AG09309 (cell line): ENCODE measurements at regions not wholly inside any gene's neighbourhood (a gene's known extent, or its start where the extent isn't known, plus 50 kb on each side); places are given as distances from the start of the nearest gene placed in this dataset.

ENCODE experiments used
- DNase-seq: peaks from one replicate; pipeline ENCODE4 v3.0.0-alpha.2; 2010; ENCODE audit warnings: low read depth
- H3K4me3 ChIP-seq: 2 replicates; pipeline ENCODE4 v1.5.1; 2011; ENCODE audit warnings: mild to moderate bottlenecking, low read depth, low read length, moderate library complexity; ENCODE audit not compliant: control insufficient read depth
- TF ChIP-seq, protein P1 (sequence below): IDR thresholded peaks from 2 replicates; pipeline ENCODE4 v1.5.1; 2011; ENCODE audit warnings: mild to moderate bottlenecking, low read depth, low read length, inconsistent platforms; ENCODE audit not compliant: insufficient read depth, control insufficient read depth; ENCODE audit errors: missing control alignments

GRCh38 chr17:69822314-69822875, 252.6 kb upstream of the KCNJ16 start:
- no peak overlapping the region for H3K4me3 ChIP-seq
- TF ChIP-seq, protein P1, sequence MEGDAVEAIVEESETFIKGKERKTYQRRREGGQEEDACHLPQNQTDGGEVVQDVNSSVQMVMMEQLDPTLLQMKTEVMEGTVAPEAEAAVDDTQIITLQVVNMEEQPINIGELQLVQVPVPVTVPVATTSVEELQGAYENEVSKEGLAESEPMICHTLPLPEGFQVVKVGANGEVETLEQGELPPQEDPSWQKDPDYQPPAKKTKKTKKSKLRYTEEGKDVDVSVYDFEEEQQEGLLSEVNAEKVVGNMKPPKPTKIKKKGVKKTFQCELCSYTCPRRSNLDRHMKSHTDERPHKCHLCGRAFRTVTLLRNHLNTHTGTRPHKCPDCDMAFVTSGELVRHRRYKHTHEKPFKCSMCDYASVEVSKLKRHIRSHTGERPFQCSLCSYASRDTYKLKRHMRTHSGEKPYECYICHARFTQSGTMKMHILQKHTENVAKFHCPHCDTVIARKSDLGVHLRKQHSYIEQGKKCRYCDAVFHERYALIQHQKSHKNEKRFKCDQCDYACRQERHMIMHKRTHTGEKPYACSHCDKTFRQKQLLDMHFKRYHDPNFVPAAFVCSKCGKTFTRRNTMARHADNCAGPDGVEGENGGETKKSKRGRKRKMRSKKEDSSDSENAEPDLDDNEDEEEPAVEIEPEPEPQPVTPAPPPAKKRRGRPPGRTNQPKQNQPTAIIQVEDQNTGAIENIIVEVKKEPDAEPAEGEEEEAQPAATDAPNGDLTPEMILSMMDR: no peak
- no peak for DNase-seq

GRCh38 chr17:69828087-69828486, 246.9 kb upstream of the KCNJ16 start:
- no peak for DNase-seq
- TF ChIP-seq, protein P1: no peak
- H3K4me3 ChIP-seq: no peak overlapping the region

- TF ChIP-seq, protein P1: no peak
- DNase-seq: no peak
- H3K4me3 ChIP-seq: no peak overlapping the region
Measured at GRCh38 chr17:69834494-69834893, 240.5 kb upstream of the KCNJ16 start.

- no peak overlapping the region for H3K4me3 ChIP-seq
- TF ChIP-seq, protein P1: no peak
- no peak for DNase-seq
Measured at GRCh38 chr17:69851736-69852135, 223.3 kb upstream of the KCNJ16 start.

DNA sequence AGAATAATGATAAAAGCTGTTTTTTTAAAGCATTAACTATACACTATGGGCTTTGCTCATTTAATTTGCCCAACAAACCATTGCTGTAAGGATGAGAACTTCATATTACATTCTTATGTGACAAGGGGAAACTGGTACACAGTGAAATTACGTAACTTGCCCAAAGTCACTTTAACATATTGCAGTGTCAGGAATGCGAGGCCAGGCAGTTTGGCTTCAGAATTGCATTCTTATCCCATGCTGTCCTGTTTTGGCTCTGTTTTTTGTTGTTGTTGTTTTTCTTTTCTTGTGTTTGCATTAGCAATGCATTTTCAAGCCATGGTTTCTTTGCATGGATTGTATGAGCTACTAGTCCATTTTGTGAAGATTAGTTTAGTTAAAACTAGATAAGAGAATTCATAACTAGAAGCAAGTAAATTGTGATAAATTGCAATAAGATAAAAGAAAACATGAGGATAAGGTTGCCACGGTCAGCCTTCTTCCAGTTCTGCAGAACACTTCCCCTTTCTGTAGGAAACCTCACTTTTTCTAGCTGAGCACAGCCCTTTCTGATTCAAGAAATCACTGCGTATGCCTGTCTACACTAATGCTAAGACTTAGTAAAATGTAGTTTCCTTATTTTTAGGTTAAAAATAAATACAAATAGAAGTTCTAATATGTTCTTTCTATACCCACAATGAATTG, 221.3 kb upstream of the KCNJ16 start:
- TF ChIP-seq, protein P1: no peak
- H3K4me3 ChIP-seq: no peak overlapping the region
- no peak for DNase-seq

- no peak for DNase-seq
- TF ChIP-seq, protein P1: no peak
- H3K4me3 ChIP-seq: no peak overlapping the region
Measured at GRCh38 chr17:69854225-69854780, 220.7 kb upstream of the KCNJ16 start.

- DNase-seq: no peak
- TF ChIP-seq, protein P1: no peak
- H3K4me3 ChIP-seq: no peak overlapping the region
Measured at GRCh38 chr17:69856946-69857345, 218.1 kb upstream of the KCNJ16 start.
